Astrocyte of the cerebellum (primary cell): ENCODE measurements at regions not wholly inside any gene's neighbourhood (a gene's known extent, or its start where the extent isn't known, plus 50 kb on each side); places are given as distances from the start of the nearest gene placed in this dataset.

Source experiments
- DNase-seq: peaks from one replicate; pipeline ENCODE4 v3.0.0-alpha.2; 2011; ENCODE audit warnings: low read depth
- H3K4me3 ChIP-seq: 2 replicates; pipeline ENCODE4 v1.5.1; 2011; ENCODE audit warnings: mild to moderate bottlenecking, low read depth, low read length, moderate library complexity
- CTCF ChIP-seq: IDR thresholded peaks from 2 replicates; pipeline ENCODE4 v1.5.1; 2012; ENCODE audit warnings: low read length, low read depth, moderate library complexity, mild to moderate bottlenecking; ENCODE audit errors: missing control alignments
- in situ Hi-C: cut with HindIII; loops from 2 replicates; pipeline ENCODE4 v1.10.0; 2017; ENCODE audit warnings: low sequenced_read_pairs

- DNase-seq: no peak
- in situ Hi-C loops: no loop called here
- no peak overlapping the region for H3K4me3 ChIP-seq
- no peak for TF ChIP-seq CTCF
These were observed 178.2 kb downstream of the ZDHHC21 start for GRCh38 chr9:14515049-14515448.

GRCh38 chr9:14512942-14513341 lies 180.3 kb downstream of the ZDHHC21 start:
- TF ChIP-seq CTCF: no peak
- in situ Hi-C loops: no loop called here
- H3K4me3 ChIP-seq: no peak overlapping the region
- DNase-seq: no peak

GRCh38 chr9:14511452-14511851 lies 181.8 kb downstream of the ZDHHC21 start:
- TF ChIP-seq CTCF: no peak
- H3K4me3 ChIP-seq: no peak overlapping the region
- no peak for DNase-seq
- in situ Hi-C loops: no loop called here

- DNase-seq: no peak
- in situ Hi-C loops: loop anchor here (5.0 kb wide), 1 partner anchor 37 kb away; no protein-coding TSS in a partner anchor
- no peak for TF ChIP-seq CTCF
- no peak overlapping the region for H3K4me3 ChIP-seq
These were observed 184.3 kb downstream of the ZDHHC21 start for GRCh38 chr9:14508884-14509283.

GRCh38 chr9:14501366-14501765 lies 187.4 kb upstream of the NFIB start:
- no peak for TF ChIP-seq CTCF
- H3K4me3 ChIP-seq: no peak overlapping the region
- DNase-seq: no peak
- in situ Hi-C loops: no loop called here

- H3K4me3 ChIP-seq: no peak overlapping the region
- in situ Hi-C loops: no loop called here
- no peak for DNase-seq
- TF ChIP-seq CTCF: no peak
These were observed 186.8 kb upstream of the NFIB start for GRCh38 chr9:14500705-14501104.

GRCh38 chr9:14499976-14500375 lies 186.0 kb upstream of the NFIB start:
- in situ Hi-C loops: loop anchor here (25.0 kb wide), 1 partner anchor 137 kb away; no protein-coding TSS in a partner anchor
- H3K4me3 ChIP-seq: no peak overlapping the region
- no peak for DNase-seq
- no peak for TF ChIP-seq CTCF
